Fibroblast of skin of left quadriceps (primary cell): ENCODE measurements at regions not wholly inside any gene's neighbourhood (a gene's known extent, or its start where the extent isn't known, plus 50 kb on each side); places are given as distances from the start of the nearest gene placed in this dataset.
"Not testable (repeated sequence)": the region's sequence is repeated elsewhere in the genome, so short reads cannot be mapped to it uniquely, and the experiment has no call there.

Experiments
- DNase-seq, 2 experiments: peaks; one replicate each; pipeline ENCODE4 v3.0.0-alpha.2; 2013; ENCODE audit warnings: low read depth in 2 of 2

GRCh38 chr4:138401334-138401733 lies 159.2 kb upstream of the SLC7A11 start:
- DNase-seq, result no peak

GRCh38 chr4:138400543-138400942 lies 158.4 kb upstream of the SLC7A11 start:
- no peak for DNase-seq

- DNase-seq, result no peak
Measured at GRCh38 chr4:138400066-138400465, 157.9 kb upstream of the SLC7A11 start.

GRCh38 chr4:138399081-138399480 lies 156.9 kb upstream of the SLC7A11 start:
- no peak for DNase-seq

GRCh38 chr4:138398322-138398721 lies 156.2 kb upstream of the SLC7A11 start:
- DNase-seq, result no peak

GRCh38 chr4:138393886-138394610 lies 151.9 kb upstream of the SLC7A11 start:
- no peak for DNase-seq

- no peak for DNase-seq
Measured at GRCh38 chr4:138392751-138393308, 150.7 kb upstream of the SLC7A11 start.

- DNase-seq, result no peak
Measured at GRCh38 chr4:138389976-138390685, 148.0 kb upstream of the SLC7A11 start.

GRCh38 chr4:138374947-138375346 lies 132.8 kb upstream of the SLC7A11 start:
- DNase-seq, result no peak

GRCh38 chr4:138367942-138368341 lies 125.8 kb upstream of the SLC7A11 start:
- no peak for DNase-seq

- DNase-seq, result not testable (repeated sequence)
Measured at GRCh38 chr4:138352446-138352845, 110.3 kb upstream of the SLC7A11 start.

GRCh38 chr4:138348055-138348454 lies 105.9 kb upstream of the SLC7A11 start:
- no peak for DNase-seq

- DNase-seq, result no peak
Measured at GRCh38 chr4:138347561-138347960, 105.4 kb upstream of the SLC7A11 start.

- no peak for DNase-seq
Measured at GRCh38 chr4:138344851-138345250, 102.7 kb upstream of the SLC7A11 start.

GRCh38 chr4:138344054-138344453 lies 101.9 kb upstream of the SLC7A11 start:
- DNase-seq, result no peak

GRCh38 chr4:138341739-138342415 lies 99.7 kb upstream of the SLC7A11 start:
- DNase-seq, result no peak

- DNase-seq, result no peak
Measured at GRCh38 chr4:138338840-138339239, 96.7 kb upstream of the SLC7A11 start.

GRCh38 chr4:138338222-138338621 lies 96.1 kb upstream of the SLC7A11 start:
- not testable (repeated sequence) for DNase-seq

GRCh38 chr4:138334346-138335016 lies 92.3 kb upstream of the SLC7A11 start:
- DNase-seq, result no peak

- DNase-seq, result not testable (repeated sequence)
Measured at GRCh38 chr4:138332415-138332814, 90.3 kb upstream of the SLC7A11 start.

- no peak for DNase-seq
Measured at GRCh38 chr4:138330531-138330930, 88.4 kb upstream of the SLC7A11 start.
